T47D (cell line): ENCODE measurements at regions not wholly inside any gene's neighbourhood (a gene's known extent, or its start where the extent isn't known, plus 50 kb on each side); places are given as distances from the start of the nearest gene placed in this dataset.
"Not testable (repeated sequence)": the region's sequence is repeated elsewhere in the genome, so short reads cannot be mapped to it uniquely, and the experiment has no call there.

Source experiments
- DNase-seq, 2 experiments: peaks; one replicate each; pipeline versions ENCODE4 v3.0.0 to v3.0.0-alpha.2; 2011 to 2012; ENCODE audit warnings: low read depth in 1 of 2, low spot score in 1 of 2
- JUND ChIP-seq: IDR thresholded peaks from 2 replicates; pipeline ENCODE4 v1.6.1; 2012; ENCODE audit warnings: low read depth
- in situ Hi-C: cut with HindIII; loops from 2 replicates; pipeline ENCODE4 v1.10.0; 2016; ENCODE audit warnings: low sequenced_read_pairs, low pct_unique_long_range_greater_than_20kb

DNA sequence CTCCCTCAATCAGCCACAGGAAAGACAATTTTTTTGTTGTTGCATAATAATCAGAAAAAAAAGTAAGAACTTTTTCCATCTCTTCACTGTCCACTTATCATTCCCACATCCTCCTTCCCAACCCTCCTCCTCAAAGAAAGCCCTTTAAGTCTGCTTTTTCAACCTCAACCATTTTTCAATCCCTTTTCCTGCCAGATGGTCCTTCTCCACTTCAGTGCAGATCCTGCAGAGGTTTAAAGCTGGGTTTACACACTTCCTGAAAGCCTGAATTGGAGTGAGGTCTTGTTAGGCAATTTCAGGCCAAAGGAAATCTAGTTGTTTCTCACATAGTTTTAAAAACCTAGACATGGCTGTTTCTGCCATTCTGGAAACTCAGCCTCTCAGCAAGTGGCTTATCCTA is 78.3 kb downstream of the RPL27A start:
- in situ Hi-C loops: no loop called here
- DNase-seq: no peak
- no peak for TF ChIP-seq JUND

DNA sequence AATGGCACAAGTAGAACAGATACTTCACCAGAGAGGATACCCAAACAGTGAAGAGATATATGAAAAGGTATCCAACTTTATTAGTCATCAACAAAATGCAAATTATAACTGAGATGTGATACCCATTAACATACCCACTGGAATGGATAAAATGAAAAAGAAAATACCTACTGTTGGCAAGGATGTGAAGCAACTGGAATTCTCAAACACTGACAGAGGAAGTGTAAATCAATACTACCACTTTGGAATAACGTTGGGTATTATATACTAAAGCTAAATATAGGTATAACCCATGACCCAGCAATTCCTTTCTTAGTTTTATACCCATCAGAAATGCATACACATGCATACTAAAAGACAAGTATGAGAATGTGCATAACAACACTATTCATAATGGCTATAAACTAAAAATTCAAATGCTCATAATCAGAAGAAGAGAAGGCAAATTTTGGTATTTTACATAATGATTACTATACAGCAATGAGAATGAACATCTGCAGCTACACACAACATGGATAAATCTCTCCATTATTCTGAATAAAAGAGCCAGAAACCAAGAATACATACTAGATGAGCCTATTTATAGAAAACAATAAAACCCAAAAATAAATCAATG is 80.6 kb downstream of the RPL27A start:
- no peak for TF ChIP-seq JUND
- in situ Hi-C loops: no loop called here
- DNase-seq: no peak

DNA sequence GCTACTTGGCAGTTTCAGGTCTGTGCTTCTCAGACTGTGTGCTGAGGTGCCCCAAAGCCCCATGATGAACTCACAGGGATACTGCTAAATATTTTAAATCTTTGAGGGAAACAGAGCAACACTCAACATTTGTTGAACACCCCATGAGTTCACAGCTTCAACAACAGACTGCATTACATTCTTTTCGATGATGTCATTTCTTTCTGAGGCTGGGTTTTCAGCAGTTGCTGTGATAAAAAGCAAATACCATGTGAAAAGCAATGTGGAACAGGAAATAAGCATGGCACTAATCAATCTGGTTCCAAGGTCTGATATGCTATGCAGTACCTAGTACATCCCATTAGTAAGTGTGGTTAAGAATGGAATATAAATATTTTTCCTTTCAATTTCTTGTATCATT is 82.7 kb downstream of the RPL27A start:
- in situ Hi-C loops: no loop called here
- DNase-seq: no peak
- TF ChIP-seq JUND: no peak

DNA sequence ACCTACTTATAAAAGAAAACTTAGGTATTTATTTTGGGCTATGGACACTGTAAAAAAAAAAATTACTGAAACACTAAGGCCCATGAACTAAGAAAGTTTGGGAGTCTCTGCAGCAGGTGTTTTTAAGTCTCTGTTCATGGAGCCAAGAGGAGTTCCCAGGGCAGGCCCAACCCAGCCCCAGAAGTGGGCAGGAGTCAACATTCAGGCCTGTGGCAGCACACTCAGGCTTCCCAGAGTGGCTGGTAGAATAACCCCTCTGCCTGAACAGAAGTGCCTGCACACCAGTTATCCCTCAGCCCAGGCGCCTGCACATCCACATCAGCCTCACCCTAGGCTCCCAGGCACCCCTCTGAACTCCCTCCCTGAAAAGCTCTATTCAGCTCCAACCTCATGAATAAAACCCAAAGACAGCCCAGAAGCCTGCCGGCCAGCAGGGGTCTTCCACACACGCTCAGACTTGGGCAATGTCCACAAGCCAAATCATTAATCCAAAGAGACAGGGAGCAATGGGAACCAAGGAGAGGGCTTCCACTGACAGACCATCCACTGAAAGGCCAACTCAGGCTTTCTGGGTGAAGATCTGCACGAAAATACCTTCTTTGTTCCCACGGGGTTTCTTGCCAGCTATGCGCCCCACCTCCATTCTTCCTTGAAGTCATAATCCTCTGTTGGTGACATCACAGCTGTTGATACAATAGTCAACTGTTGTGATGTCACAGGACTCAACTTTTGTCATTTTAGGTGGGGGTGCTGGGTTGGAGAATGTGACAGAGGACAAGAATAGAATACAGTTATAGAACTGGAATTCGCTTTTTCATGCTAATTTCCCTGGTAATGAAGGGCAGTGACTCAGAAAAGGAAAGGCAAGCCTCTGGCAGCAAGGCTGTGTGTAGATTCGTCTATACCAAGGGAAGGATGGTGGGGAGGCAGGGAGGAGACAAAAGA is 83.7 kb downstream of the RPL27A start:
- no peak for DNase-seq
- TF ChIP-seq JUND: no peak
- in situ Hi-C loops: no loop called here

DNA sequence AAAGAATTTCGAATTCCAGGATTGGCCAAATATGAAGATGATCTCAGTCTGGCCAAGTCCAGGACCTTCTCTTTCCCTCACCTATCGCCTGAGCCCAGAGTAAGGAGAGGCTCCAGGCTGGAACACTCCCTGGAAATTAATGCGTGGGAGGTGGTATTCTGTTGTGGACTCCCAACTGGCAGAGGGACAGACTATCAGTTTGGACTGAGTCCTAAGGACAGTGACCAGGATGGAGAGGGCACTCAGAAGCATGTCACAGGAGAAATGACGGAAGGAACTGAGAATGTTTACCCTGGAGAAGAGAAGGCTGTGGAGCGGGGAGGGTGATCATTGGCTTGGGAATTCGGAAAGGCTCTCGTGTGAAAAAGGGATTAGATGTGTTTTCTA is 84.4 kb downstream of the RPL27A start:
- no peak for TF ChIP-seq JUND
- DNase-seq: no peak
- in situ Hi-C loops: no loop called here

DNA sequence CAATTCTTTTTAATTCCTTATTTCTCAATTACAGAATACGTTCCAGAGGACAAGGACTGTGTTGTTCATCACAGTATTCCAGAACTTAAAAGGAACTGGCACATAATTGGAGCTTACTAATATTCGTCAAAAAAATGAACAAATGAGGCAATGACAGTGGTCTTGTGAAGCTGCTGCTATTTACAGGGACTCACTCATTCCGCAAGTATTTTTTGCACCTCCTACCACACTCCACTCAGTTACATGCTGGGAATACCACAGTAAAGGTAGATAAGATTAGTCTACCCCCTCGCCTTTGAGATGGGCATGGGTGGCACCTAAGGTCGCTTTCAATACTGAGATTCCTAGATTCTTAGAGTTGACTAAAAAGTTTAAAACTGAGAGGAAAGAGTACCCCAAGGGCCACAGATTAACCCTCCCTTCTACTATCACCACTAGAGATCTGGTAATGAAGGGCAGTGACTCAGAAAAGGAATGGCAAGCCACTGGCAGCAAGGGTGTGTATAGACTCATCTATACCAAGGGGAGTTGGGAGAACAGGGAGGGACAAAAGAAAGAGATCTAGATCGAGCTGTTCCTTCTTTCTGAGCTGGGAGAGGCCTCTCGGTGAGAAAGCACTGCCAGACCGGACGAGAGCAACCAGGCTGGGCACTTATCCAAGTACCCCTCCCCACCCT is 85.0 kb downstream of the RPL27A start:
- in situ Hi-C loops: no loop called here
- no peak for DNase-seq
- no peak for TF ChIP-seq JUND

DNA sequence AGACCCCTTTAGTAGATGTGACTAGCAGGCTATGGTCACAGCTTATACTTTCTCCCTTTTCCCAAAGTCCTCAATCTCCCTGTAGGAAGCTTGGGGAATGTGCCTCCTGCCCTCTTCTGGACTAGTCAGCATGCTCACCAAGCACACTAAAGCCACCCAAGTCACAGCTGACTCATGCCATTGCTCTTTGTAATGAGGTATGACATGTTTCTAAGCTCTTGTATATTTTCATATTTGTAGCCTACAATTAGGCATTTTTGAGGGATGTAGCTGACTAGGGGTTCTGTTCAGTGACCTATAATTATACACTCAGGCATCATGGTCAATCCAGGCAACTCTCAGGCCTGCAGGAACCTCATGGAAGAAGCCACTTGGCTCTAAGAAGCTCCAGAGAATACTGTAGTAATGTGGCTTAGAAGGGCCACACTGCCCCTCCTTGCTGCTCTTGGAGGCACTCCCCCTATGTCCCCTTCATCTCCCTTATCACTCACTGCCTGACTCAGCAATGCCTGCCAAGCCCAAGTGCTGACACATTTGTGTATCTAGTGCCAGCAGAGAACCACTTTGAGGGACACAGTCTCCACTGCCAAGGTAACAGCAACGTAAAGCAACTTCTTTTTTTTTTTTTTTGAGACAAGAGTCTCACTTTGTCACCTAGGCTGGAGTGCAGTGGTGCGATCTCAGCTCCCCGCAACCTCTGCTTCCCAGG is 86.2 kb downstream of the RPL27A start:
- in situ Hi-C loops: no loop called here
- no peak for TF ChIP-seq JUND
- DNase-seq: peak in 1 of 2 experiments; percentile 54

DNA sequence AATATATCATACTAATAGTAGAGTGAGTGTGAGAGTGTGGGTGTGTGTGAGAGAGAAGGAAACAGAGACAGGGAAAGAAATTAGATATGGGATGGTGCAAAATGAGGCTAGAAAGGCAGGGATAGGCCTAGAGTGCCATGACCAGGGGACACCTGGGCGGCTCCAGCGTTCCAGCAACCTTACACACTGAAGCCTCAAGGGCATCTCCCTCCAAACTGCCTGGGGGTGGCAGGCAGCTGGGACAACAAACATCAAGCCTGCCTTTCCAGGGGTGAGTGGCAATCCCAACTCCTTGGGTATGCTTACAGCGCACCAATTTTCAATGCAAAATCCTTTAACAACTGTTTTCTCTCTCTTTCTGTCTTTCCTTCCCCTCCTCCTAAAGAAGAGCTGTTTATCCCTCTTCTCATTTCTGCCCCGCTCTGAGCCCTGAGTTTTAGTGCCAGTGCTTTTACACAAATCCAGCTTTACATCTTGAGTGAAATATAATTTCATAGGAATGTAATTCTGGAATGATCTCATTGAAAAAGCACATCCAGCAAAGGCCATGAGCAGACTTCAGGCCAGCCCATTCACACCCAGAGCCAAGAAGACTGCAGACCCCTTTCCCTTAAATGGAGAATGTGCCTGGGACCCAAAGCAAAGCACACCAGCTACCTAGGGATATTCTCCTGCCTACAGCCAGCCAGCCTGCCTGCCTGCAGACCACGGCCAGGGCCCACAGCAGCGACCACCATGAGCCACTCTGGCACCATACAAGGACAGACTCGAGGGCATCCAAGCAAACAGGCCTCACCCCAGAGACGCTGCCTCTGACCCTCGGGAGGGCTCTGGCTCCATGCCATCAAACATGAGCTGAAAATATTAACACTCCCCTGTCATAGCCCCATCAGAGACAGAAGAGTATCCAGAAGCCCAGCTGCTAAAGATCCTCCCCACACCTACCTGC is 90.3 kb downstream of the RPL27A start:
- DNase-seq: no peak
- in situ Hi-C loops: no loop called here
- no peak for TF ChIP-seq JUND

DNA sequence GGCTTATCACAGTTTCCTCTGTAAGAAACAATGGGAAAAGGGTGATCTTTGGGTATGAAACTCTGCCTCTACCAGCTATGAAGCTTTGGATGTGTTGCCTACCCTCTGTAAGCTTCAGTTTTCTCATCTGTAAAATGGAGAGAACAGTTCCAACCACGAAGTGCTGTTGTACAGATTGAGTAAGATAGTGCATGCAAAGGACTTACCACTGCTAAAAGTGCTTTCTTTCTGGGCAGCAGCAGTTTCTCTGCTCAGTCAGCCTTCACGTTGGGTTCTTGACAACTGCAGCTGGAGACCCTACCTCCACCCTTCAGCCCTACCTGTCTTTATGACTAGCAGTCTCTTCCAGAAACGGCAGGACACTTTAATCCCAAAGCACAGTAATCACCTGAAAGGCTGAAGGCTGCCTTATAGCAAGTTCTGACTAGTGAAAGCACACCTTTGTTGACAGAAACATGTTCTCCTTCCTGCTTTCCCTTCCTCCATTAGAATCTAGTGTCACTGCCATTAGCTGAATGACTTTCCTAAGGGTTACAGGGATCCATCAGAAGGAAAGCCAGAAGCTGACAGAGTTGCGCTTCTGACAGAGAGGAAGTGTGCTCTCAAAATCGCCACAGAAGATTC is 91.4 kb downstream of the RPL27A start:
- DNase-seq: no peak
- no peak for TF ChIP-seq JUND
- in situ Hi-C loops: no loop called here

DNA sequence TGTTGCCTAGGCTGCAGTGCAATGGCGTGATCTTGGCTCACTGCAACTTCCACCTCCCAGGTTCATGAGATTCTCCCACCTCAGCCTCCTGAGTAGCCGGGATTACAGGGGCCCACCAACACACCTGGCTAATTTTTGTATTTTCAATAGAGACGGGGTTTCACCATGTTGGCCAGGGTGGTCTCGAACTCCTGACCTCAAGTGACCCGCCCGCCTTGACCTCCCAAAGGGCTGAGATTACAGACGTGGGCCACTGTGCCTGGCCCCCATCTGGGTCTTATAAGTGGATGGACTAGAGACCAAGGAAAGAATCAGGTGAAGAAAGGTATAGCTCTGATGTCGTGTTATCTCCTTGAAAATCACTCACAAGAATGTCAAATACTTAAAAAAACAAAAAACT is 92.3 kb downstream of the RPL27A start:
- in situ Hi-C loops, DNase-seq: not testable (repeated sequence)

DNA sequence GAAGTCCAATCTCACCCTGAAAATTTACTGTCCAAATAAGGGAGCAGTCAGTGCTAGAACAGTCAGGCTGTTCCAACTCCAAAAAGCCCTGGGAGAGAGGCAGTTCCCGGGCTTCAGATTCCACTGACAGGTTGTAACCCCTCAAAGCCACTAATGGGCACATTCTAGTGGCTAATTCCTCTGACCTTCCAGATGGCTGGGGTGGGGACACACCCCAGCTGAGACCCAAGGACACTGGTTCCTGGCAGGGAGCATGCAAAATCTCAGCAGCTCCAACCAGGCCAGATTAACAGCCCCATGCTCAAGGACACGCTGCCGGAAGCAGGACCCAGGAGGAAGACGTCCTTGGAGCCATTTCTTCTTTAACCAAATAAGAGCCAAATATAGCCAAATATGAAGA is 92.7 kb downstream of the RPL27A start:
- DNase-seq: no peak
- TF ChIP-seq JUND: no peak
- in situ Hi-C loops: no loop called here
